Right lobe of liver (tissue), 6 donors: ENCODE measurements at regions not wholly inside any gene's neighbourhood (a gene's known extent, or its start where the extent isn't known, plus 50 kb on each side); places are given as distances from the start of the nearest gene placed in this dataset.

Source experiments
- ATAC-seq, 4 donors: fragments of 200-7000 bp; cut with Tn5 transposase; one replicate each; pipeline ENCODE4 v1.9.1; 2020; ENCODE audit warnings: mild to moderate bottlenecking in 4 of 4, moderate library complexity in 4 of 4
- DNase-seq, 3 donors: peaks; one replicate each; pipeline ENCODE4 v3.0.0-alpha.2; 2020
- H3K27ac ChIP-seq, 3 donors: fragments of 200-600 bp; one replicate each; pipeline ENCODE4 v1.8.0; 2022
- H3K27me3 ChIP-seq, 2 donors: fragments of 200-600 bp; one replicate each; pipeline ENCODE4 v1.8.0; 2022
- H3K36me3 ChIP-seq, 4 donors: fragments of 200-600 bp; sonication (generic) in 1 of 4; one replicate each; pipeline versions ENCODE4 v1.5.1 to v1.8.0; 2017 to 2022; ENCODE audit warnings: control low read depth in 1 of 4
- H3K4me1 ChIP-seq, 4 donors: fragments of 200-600 bp; sonication (generic) in 1 of 4; one replicate each; pipeline versions ENCODE4 v1.5.1 to v1.8.0; 2017 to 2022; ENCODE audit warnings: control low read depth in 1 of 4
- H3K4me3 ChIP-seq, 3 donors: fragments of 200-600 bp; one replicate each; pipeline ENCODE4 v1.8.0; 2022
- H3K9me3 ChIP-seq, 4 donors: fragments of 200-600 bp; sonication (generic) in 1 of 4; one replicate each; pipeline versions ENCODE4 v1.5.1 to v1.8.0; 2017 to 2022; ENCODE audit warnings: control low read depth in 1 of 4
- POLR2A ChIP-seq: fragments of 450-650 bp; IDR thresholded peaks from one replicate; pipeline ENCODE4 v1.6.1; 2017; ENCODE audit warnings: antibody characterized with exemption, mild to moderate bottlenecking
- WGBS: methylation state at CpG from one replicate; pipeline ENCODE4 v1.1.6; 2018; ENCODE audit warnings: low coverage, low lambda C conversion rate; ENCODE audit not compliant: insufficient coverage; ENCODE audit errors: missing lambda C conversion rate; 5-methylcytosine and 5-hydroxymethylcytosine counted together
- intact Hi-C, 2 donors: fragments of 100-400 bp; cut with DNase I; formaldehyde crosslinking; loops; one replicate each; pipeline versions ENCODE4 v1.11.2 to v1.14.1; 2022
- TF ChIP-seq, protein P1 (sequence below), 4 donors: fragments of 200-600 bp in 3 of 4; fragments of 450-650 bp in 1 of 4; IDR thresholded peaks; one replicate each; pipeline versions ENCODE4 v1.5.1 to v1.8.0; 2016 to 2022; ENCODE audit warnings: antibody characterized with exemption in 4 of 4, mild to moderate bottlenecking in 2 of 4
- donor health status: DM: no; HTN: yes; CAD: no.
- donor health status: DM: no; HTN: no; CAD: no.
- donor health status: DM: no; HTN: no; CAD: no.
- donor health status: DM: no; HTN: yes; CAD: no.
- donor health status: DM: no; HTN: yes; CAD: no.

DNA sequence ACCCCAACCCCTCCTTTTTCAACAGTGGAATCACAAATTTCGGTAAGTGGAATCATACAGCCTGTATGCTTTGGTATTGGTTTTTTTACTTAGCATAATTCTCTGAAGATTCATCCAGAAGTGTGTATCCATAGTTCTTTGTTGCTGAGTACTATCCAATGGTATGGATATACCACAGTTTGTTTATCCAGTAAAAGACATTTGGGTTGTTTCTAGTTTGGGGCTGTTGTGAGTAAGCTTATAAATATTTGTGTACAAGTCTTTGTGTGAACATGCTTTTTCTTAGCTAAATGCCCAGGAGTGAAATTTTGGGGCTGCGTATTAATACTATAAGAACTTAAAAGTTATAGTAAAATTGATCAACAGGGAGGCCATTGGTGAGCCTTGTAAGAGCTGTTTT lies 57.5 kb upstream of the GC start:
- Histone ChIP-seq H3K4me1 (no peaks in the 10 kb centered on the region), H3K9me3 (no peaks in the 10 kb centered on the region), H3K27me3 (no peaks in the 10 kb centered on the region), H3K4me3 (no peak overlapping the region), H3K36me3 (no peaks in the 10 kb centered on the region), H3K27ac (no peak overlapping the region)
- ATAC-seq (no peak), DNase-seq (no peak)
- 90% methylated on average over 2 of the region's 2 CpGs for WGBS
- intact Hi-C loops = no loop called here
- no peak for TF ChIP-seq POLR2A
- TF ChIP-seq, protein P1, sequence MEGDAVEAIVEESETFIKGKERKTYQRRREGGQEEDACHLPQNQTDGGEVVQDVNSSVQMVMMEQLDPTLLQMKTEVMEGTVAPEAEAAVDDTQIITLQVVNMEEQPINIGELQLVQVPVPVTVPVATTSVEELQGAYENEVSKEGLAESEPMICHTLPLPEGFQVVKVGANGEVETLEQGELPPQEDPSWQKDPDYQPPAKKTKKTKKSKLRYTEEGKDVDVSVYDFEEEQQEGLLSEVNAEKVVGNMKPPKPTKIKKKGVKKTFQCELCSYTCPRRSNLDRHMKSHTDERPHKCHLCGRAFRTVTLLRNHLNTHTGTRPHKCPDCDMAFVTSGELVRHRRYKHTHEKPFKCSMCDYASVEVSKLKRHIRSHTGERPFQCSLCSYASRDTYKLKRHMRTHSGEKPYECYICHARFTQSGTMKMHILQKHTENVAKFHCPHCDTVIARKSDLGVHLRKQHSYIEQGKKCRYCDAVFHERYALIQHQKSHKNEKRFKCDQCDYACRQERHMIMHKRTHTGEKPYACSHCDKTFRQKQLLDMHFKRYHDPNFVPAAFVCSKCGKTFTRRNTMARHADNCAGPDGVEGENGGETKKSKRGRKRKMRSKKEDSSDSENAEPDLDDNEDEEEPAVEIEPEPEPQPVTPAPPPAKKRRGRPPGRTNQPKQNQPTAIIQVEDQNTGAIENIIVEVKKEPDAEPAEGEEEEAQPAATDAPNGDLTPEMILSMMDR (IDR thresholded peaks at IDR 0.05) = no peak

DNA sequence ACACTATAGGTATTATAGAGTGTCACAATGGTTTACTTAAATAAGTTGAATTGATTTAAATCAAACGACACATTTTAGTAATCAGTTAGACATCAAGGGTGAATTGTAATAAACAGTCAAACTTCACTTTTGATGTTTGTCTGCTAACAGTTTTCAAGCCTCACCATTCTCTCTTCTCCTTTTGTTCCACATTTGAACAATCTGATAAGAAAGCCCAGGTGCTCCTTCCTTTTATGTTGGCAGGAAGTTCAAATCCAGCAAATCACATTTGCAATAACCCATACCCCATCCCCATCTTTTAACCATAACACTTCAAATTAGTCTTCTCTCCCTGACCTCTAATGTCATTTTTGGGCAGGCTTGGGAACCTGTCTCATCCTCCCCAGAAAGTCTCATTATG lies 63.4 kb upstream of the GC start:
- Histone ChIP-seq H3K27ac (no peak overlapping the region), H3K4me3 (no peak overlapping the region), H3K9me3 (no peaks in the 10 kb centered on the region), H3K4me1 (no peaks in the 10 kb centered on the region), H3K36me3 (no peaks in the 10 kb centered on the region), H3K27me3 (no peaks in the 10 kb centered on the region)
- no peak for ATAC-seq
- TF ChIP-seq POLR2A = no peak
- TF ChIP-seq, protein P1 (IDR thresholded peaks at IDR 0.05) = no peak
- intact Hi-C loops = no loop called here
- DNase-seq = no peak
- 50% methylated on average over 1 of the region's 1 CpG for WGBS

DNA sequence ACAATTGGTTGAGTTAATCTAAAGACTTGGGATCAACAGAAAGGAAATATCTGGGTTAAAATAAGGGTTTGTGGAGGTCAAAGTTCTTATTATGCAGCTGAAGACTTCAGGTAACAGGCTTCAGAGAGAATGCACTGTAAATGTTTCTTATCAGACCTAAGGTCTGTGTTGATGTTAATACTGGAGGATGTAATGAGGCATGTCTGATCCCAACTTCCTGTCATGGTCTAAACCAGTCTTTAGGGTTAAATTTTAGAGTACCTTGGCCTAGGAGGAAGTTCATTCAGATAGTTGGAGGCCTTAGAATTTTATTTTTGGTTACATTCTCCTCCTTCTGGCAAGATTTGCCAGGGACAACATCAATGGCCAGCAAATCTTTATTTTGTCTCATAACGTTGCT lies 72.1 kb upstream of the GC start:
- intact Hi-C loops = no loop called here
- Histone ChIP-seq H3K9me3 (no peaks in the 10 kb centered on the region), H3K27me3 (no peaks in the 10 kb centered on the region), H3K4me3 (no peak overlapping the region), H3K4me1 (no peaks in the 10 kb centered on the region), H3K27ac (no peak overlapping the region), H3K36me3 (no peaks in the 10 kb centered on the region)
- 69% methylated on average over 1 of the region's 1 CpG for WGBS
- ATAC-seq (no peak), DNase-seq (no peak)
- no peak for TF ChIP-seq POLR2A
- TF ChIP-seq, protein P1 (IDR thresholded peaks at IDR 0.05) = no peak

DNA sequence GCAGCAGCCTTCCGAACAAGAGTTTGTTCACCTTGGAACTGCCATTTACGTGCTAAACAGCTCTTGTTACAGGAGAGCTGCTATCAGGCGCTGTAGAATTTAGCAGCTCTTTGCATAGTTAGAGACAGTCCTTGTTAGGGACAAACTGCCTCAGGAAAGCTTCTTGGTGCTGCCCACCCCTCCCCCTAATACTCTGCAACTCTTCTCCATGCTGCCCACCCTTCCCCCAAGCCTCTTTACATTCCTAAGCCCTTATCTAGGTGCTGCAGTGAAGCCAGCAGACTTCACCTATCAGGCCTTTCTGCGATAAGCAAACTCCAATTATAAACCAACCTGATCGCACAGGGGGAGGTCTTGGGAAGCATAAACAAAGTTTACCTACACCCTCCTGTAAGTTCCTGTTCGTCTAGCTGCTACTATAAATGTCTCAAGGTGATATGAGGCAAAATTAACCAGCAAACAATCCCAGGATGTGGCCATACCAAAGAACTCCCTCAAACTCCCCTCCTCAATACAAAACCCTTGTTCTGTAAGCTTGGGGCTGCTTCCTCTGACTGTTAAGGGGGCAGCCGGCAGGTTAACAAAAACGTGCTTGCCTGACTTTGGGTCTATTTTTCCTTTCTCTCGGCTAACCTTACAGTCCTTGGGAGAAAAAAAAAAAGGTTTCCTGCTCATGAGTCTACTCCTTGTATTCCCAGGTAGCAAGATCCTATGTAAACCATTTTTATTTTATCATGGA lies 74.0 kb upstream of the GC start:
- TF ChIP-seq POLR2A = no peak
- TF ChIP-seq, protein P1 (IDR thresholded peaks at IDR 0.05) = no peak
- no peak overlapping the region for H3K27ac ChIP-seq
- no peak for ATAC-seq

More for the DNA sequence above, 74.0 kb upstream of the GC start:
- Histone ChIP-seq H3K9me3 (peaks cover 0 to 6% (median 0%) of the 10 kb centered on the region in 4 donors), H3K27me3 (no peaks in the 10 kb centered on the region), H3K4me3 (no peak overlapping the region), H3K36me3 (no peaks in the 10 kb centered on the region), H3K4me1 (no peaks in the 10 kb centered on the region)
- intact Hi-C loops = no loop called here
- 55% methylated on average over 8 of the region's 9 CpGs for WGBS
- no peak for DNase-seq
